ENCODE measurements at regions not wholly inside any gene's neighbourhood (a gene's known extent, or its start where the extent isn't known, plus 50 kb on each side); places are given as distances from the start of the nearest gene placed in this dataset.
"Not testable (repeated sequence)": the region's sequence is repeated elsewhere in the genome, so short reads cannot be mapped to it uniquely, and the experiment has no call there.

GRCh38 chr16:48105976-48106375 is 49.8 kb downstream of the ABCC12 start:
- no peak for DNase-seq

GRCh38 chr16:48105456-48105855 is 50.3 kb downstream of the ABCC12 start:
- DNase-seq = no peak

- no peak for DNase-seq
Observed at GRCh38 chr16:48103591-48103990, 52.2 kb downstream of the ABCC12 start.

GRCh38 chr16:48102083-48103008 is 53.4 kb downstream of the ABCC12 start:
- no peak for DNase-seq

GRCh38 chr16:48101069-48101674 is 54.6 kb downstream of the ABCC12 start:
- DNase-seq = no peak

- peak; percentile 47 for DNase-seq
Observed at GRCh38 chr16:48099455-48099854, 56.3 kb downstream of the ABCC12 start.

- DNase-seq = no peak
Observed at GRCh38 chr16:48098472-48098871, 57.3 kb downstream of the ABCC12 start.

GRCh38 chr16:48091117-48091516 is 64.7 kb downstream of the ABCC12 start:
- DNase-seq = no peak

- no peak for DNase-seq
Observed at GRCh38 chr16:48089053-48089792, 66.6 kb downstream of the ABCC12 start.

GRCh38 chr16:48087639-48088038 is 68.2 kb downstream of the ABCC12 start:
- no peak for DNase-seq

- DNase-seq = no peak
Observed at GRCh38 chr16:48086422-48086821, 69.4 kb downstream of the ABCC12 start.

- DNase-seq = no peak
Observed at GRCh38 chr16:48085729-48086128, 70.1 kb downstream of the ABCC12 start.

- DNase-seq = no peak
Observed at GRCh38 chr16:48084826-48085225, 71.0 kb downstream of the ABCC12 start.

GRCh38 chr16:48082516-48082915 is 73.3 kb downstream of the ABCC12 start:
- no peak for DNase-seq

- no peak for DNase-seq
Observed at GRCh38 chr16:48081656-48082055, 74.1 kb downstream of the ABCC12 start.

- no peak for DNase-seq
Observed at GRCh38 chr16:48076455-48077012, 79.3 kb downstream of the ABCC12 start.

- no peak for DNase-seq
Observed at GRCh38 chr16:48075398-48075797, 80.4 kb downstream of the ABCC12 start.

GRCh38 chr16:48067388-48067787 is 88.4 kb downstream of the ABCC12 start:
- DNase-seq = no peak

- DNase-seq = no peak
Observed at GRCh38 chr16:48064971-48065370, 90.8 kb downstream of the ABCC12 start.

GRCh38 chr16:48062681-48063080 is 93.1 kb downstream of the ABCC12 start:
- no peak for DNase-seq

- DNase-seq = no peak
Observed at GRCh38 chr16:48059936-48060335, 95.9 kb downstream of the ABCC12 start.

GRCh38 chr16:48059190-48059589 is 96.6 kb downstream of the ABCC12 start:
- DNase-seq = not testable (repeated sequence)

GRCh38 chr16:48057048-48057447 is 98.7 kb downstream of the ABCC12 start:
- no peak for DNase-seq

All from hindlimb muscle (tissue), 1 donor.